ENCODE measurements at regions not wholly inside any gene's neighbourhood (a gene's known extent, or its start where the extent isn't known, plus 50 kb on each side); places are given as distances from the start of the nearest gene placed in this dataset.

GRCh38 chr10:118920206-118920605 is 109.3 kb upstream of the NANOS1 start:
- no peaks in the 10 kb centered on the region for H3K9me2 ChIP-seq
- no peaks in the 10 kb centered on the region for H4K20me1 ChIP-seq (ENCODE audit: insufficient read depth)
- POLR2A ChIA-PET, result no interaction called here
- 78% methylated on average over 9 of the region's 9 CpGs for WGBS (ENCODE audit: low lambda C conversion rate)
- H2AFZ ChIP-seq (ENCODE audit: low read depth), result no peak overlapping the region
- no peaks in the 10 kb centered on the region for H3K27me3 ChIP-seq (ENCODE audit: insufficient read depth)
- no peak for DNase-seq
- no peak overlapping the region for H3K4me2 ChIP-seq
- no peak overlapping the region for H3K27ac ChIP-seq (ENCODE audit: low read depth in 2 of 2, low read length in 1 of 2)
- H3K4me1 ChIP-seq (ENCODE audit: control insufficient read depth in 1 of 2, insufficient read depth in 2 of 2, low read depth in 1 of 2, low read length in 1 of 2), result peaks cover 0 to 2% of the 10 kb centered on the region in 2 experiments; a peak in 1 of 4 replicates
- H3K4me3 ChIP-seq (ENCODE audit: low read depth in 2 of 2, low read length in 1 of 2), result no peak overlapping the region
- H3K9ac ChIP-seq, result no peak overlapping the region
- H3K9me3 ChIP-seq, result no peaks in the 10 kb centered on the region
- H3K79me2 ChIP-seq (ENCODE audit: insufficient read depth), result no peaks in the 10 kb centered on the region
- TF ChIP-seq MAX (IDR thresholded peaks at IDR 0.05; ENCODE audit: low read depth) (no peak), YY1 (IDR thresholded peaks at IDR 0.05; ENCODE audit: low read depth) (no peak), PBX3 (IDR thresholded peaks at IDR 0.05) (no peak), SIN3A (IDR thresholded peaks at IDR 0.05; ENCODE audit: borderline replicate concordance, low read depth, low read length) (no peak), ELF1 (IDR thresholded peaks at IDR 0.05) (no peak), RCOR1 (IDR thresholded peaks at IDR 0.05; ENCODE audit: low read length) (no peak)
- no peaks in the 10 kb centered on the region for H3F3A ChIP-seq (replicated peaks; ENCODE audit: insufficient read depth)
- no peaks in the 10 kb centered on the region for H3K36me3 ChIP-seq (replicated peaks in 1 of 2; ENCODE audit: control insufficient read depth in 1 of 2, insufficient read depth in 2 of 2, low read length in 1 of 2)
- CTCF ChIA-PET, result no interaction called here

DNA sequence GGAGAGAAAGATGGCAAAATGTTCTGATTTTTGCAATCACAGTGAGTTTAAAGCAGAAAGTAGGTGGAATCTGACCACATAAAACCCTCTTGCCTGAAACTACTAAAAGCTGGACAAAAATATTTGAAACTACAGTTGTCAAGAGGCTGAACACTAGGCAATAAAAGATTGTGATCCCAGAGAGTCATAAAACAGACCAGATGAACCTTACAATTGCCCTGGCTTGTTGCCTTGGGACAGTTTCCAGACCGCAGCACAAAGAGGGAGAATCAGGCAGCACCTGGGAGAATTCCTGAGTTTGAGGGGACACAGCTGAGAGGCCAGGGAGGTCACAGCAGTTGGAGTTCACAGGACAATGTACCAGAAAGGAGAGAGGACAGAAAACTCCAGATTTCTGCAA is 107.3 kb upstream of the NANOS1 start:
- Histone ChIP-seq H3K9me2 (no peaks in the 10 kb centered on the region), H3K4me2 (no peak overlapping the region), H3F3A (replicated peaks; ENCODE audit: insufficient read depth) (no peaks in the 10 kb centered on the region), H3K4me1 (ENCODE audit: control insufficient read depth in 1 of 2, insufficient read depth in 2 of 2, low read depth in 1 of 2, low read length in 1 of 2) (peaks cover 0 to 2% of the 10 kb centered on the region in 2 experiments; a peak in 1 of 4 replicates), H3K27me3 (ENCODE audit: insufficient read depth) (no peaks in the 10 kb centered on the region), H4K20me1 (ENCODE audit: insufficient read depth) (no peaks in the 10 kb centered on the region), H2AFZ (ENCODE audit: low read depth) (no peak overlapping the region), H3K9me3 (no peaks in the 10 kb centered on the region), H3K36me3 (replicated peaks in 1 of 2; ENCODE audit: control insufficient read depth in 1 of 2, insufficient read depth in 2 of 2, low read length in 1 of 2) (no peaks in the 10 kb centered on the region), H3K79me2 (ENCODE audit: insufficient read depth) (no peaks in the 10 kb centered on the region), H3K9ac (no peak overlapping the region), H3K27ac (ENCODE audit: low read depth in 2 of 2, low read length in 1 of 2) (no peak overlapping the region), H3K4me3 (ENCODE audit: low read depth in 2 of 2, low read length in 1 of 2) (no peak overlapping the region)
- 42% methylated on average over 1 of the region's 1 CpG for WGBS (ENCODE audit: low lambda C conversion rate)
- DNase-seq, result no peak
- no peak for TF ChIP-seq FOSL2 (IDR thresholded peaks at IDR 0.05; ENCODE audit: borderline replicate concordance, low read depth)
- TF ChIP-seq CHD2 (IDR thresholded peaks at IDR 0.05; ENCODE audit: low read length, partially characterized antibody), result no peak
- TF ChIP-seq, protein P1, sequence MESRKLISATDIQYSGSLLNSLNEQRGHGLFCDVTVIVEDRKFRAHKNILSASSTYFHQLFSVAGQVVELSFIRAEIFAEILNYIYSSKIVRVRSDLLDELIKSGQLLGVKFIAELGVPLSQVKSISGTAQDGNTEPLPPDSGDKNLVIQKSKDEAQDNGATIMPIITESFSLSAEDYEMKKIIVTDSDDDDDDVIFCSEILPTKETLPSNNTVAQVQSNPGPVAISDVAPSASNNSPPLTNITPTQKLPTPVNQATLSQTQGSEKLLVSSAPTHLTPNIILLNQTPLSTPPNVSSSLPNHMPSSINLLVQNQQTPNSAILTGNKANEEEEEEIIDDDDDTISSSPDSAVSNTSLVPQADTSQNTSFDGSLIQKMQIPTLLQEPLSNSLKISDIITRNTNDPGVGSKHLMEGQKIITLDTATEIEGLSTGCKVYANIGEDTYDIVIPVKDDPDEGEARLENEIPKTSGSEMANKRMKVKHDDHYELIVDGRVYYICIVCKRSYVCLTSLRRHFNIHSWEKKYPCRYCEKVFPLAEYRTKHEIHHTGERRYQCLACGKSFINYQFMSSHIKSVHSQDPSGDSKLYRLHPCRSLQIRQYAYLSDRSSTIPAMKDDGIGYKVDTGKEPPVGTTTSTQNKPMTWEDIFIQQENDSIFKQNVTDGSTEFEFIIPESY (IDR thresholded peaks at IDR 0.05; ENCODE audit: borderline replicate concordance, low read depth), result no peak
- no peak for TF ChIP-seq RFX5 (IDR thresholded peaks at IDR 0.05; ENCODE audit: low read length)
- TF ChIP-seq RCOR1 (IDR thresholded peaks at IDR 0.05; ENCODE audit: low read length), result no peak
- TF ChIP-seq MXI1 (IDR thresholded peaks at IDR 0.05; ENCODE audit: low read depth, low read length), result no peak
- TF ChIP-seq NRF1 (IDR thresholded peaks at IDR 0.05; ENCODE audit: low read depth, low read length), result no peak
- TF ChIP-seq RXRA (IDR thresholded peaks at IDR 0.05; ENCODE audit: borderline replicate concordance, low read depth), result no peak
- TF ChIP-seq PBX3 (IDR thresholded peaks at IDR 0.05), result no peak
- TF ChIP-seq REST (IDR thresholded peaks at IDR 0.05; ENCODE audit: low read depth, low read length), result no peak
- no peak for TF ChIP-seq IRF3 (IDR thresholded peaks at IDR 0.05; ENCODE audit: low read depth, low read length)
- TF ChIP-seq GABPA (IDR thresholded peaks at IDR 0.05; ENCODE audit: low read depth), result no peak
- no peak for TF ChIP-seq MAX (IDR thresholded peaks at IDR 0.05; ENCODE audit: low read depth)
- no peak for TF ChIP-seq USF2 (IDR thresholded peaks at IDR 0.05; ENCODE audit: borderline replicate concordance, low read depth, low read length)
- POLR2A ChIA-PET, result no interaction called here
- CTCF ChIA-PET, result no interaction called here
